Adrenal gland (tissue), 9 donors: ENCODE measurements at regions not wholly inside any gene's neighbourhood (a gene's known extent, or its start where the extent isn't known, plus 50 kb on each side); places are given as distances from the start of the nearest gene placed in this dataset.

Experiments
- DNase-seq, 7 donors: peaks; one replicate each; pipeline ENCODE4 v3.0.0-alpha.2; 2019 to 2020
- H3K27ac ChIP-seq, 5 donors: fragments of 200-600 bp; sonication (generic) in 4 of 5; 1 replicate in 3 of 5; 2 replicates in 2 of 5; pipeline versions ENCODE4 v1.5.1 to v1.8.0; 2016 to 2020; ENCODE audit warnings: mild to moderate bottlenecking in 1 of 5
- H3K27me3 ChIP-seq: fragments of 200-600 bp; 2 replicates; pipeline ENCODE4 v1.8.0; 2021
- H3K36me3 ChIP-seq, 2 donors: fragments of 200-600 bp; replicated peaks in 1 of 2; 1 replicate in 1 of 2; 2 replicates in 1 of 2; pipeline versions ENCODE4 v1.5.1 to v1.8.0; 2018 to 2022
- H3K4me1 ChIP-seq, 2 donors: fragments of 200-600 bp; replicated peaks in 1 of 2; 1 replicate in 1 of 2; 2 replicates in 1 of 2; pipeline versions ENCODE4 v1.5.1 to v1.8.0; 2018 to 2021
- H3K4me3 ChIP-seq, 4 donors: fragments of 200-600 bp; sonication (generic) in 3 of 4; one replicate each; pipeline ENCODE4 v1.5.1; 2016 to 2018
- H3K9me3 ChIP-seq, 3 donors: fragments of 200-600 bp; sonication (generic) in 1 of 3; replicated peaks in 1 of 3; 1 replicate in 2 of 3; 2 replicates in 1 of 3; pipeline versions ENCODE4 v1.5.1 to v1.8.0; 2016 to 2021
- POLR2A ChIP-seq, 2 donors: fragments of 450-650 bp; IDR thresholded peaks; one replicate each; pipeline ENCODE4 v1.6.1; 2017; ENCODE audit warnings: antibody characterized with exemption in 2 of 2, mild to moderate bottlenecking in 2 of 2, moderate library complexity in 1 of 2
- WGBS, 4 donors: extraction: QIAGEN DNeasy Blood & Tissue Kit in 2 of 4; methylation state at CpG; one replicate each; pipeline versions ENCODE4 v1.1.5 to v1.1.7; 2013 to 2017; 5-methylcytosine and 5-hydroxymethylcytosine counted together
- intact Hi-C, 2 donors: fragments of 100-400 bp; cut with DNase I; formaldehyde crosslinking; loops; one replicate each; pipeline versions ENCODE4 v1.14.1 to v1.15.0; 2022 to 2023
- TF ChIP-seq, protein P1 (sequence below), 6 experiments: fragments of 450-650 bp in 4 of 6; fragments of 200-600 bp in 2 of 6; sonication (generic) in 1 of 6; IDR thresholded peaks; 1 replicate in 5 of 6; 2 replicates in 1 of 6; pipeline versions ENCODE4 v1.5.1 to v1.8.0; 2016 to 2021; ENCODE audit warnings: antibody characterized with exemption in 6 of 6, mild to moderate bottlenecking in 2 of 6, moderate library complexity in 1 of 6
- donor health status: healthy with polysubstance abuse.
- donor health status: Bipolar disorder and iron deficiency.
- donor health status: DM: yes; HTN: yes; CAD: no.
- donor health status: DM: no; HTN: no; CAD: no.
- donor health status: DM: no; HTN: no; CAD: no.

GRCh38 chr1:199687321-199687720 lies 340.2 kb upstream of the NR5A2 start:
- 74 to 84% (median 79%) methylated on average over 4 of the region's 4 CpGs for WGBS, 4 donors
- TF ChIP-seq POLR2A (IDR thresholded peaks at IDR 0.05) = no peak
- TF ChIP-seq, protein P1, sequence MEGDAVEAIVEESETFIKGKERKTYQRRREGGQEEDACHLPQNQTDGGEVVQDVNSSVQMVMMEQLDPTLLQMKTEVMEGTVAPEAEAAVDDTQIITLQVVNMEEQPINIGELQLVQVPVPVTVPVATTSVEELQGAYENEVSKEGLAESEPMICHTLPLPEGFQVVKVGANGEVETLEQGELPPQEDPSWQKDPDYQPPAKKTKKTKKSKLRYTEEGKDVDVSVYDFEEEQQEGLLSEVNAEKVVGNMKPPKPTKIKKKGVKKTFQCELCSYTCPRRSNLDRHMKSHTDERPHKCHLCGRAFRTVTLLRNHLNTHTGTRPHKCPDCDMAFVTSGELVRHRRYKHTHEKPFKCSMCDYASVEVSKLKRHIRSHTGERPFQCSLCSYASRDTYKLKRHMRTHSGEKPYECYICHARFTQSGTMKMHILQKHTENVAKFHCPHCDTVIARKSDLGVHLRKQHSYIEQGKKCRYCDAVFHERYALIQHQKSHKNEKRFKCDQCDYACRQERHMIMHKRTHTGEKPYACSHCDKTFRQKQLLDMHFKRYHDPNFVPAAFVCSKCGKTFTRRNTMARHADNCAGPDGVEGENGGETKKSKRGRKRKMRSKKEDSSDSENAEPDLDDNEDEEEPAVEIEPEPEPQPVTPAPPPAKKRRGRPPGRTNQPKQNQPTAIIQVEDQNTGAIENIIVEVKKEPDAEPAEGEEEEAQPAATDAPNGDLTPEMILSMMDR (IDR thresholded peaks at IDR 0.05) = no peak
- Histone ChIP-seq H3K9me3 (no peaks in the 10 kb centered on the region), H3K4me1 (no peaks in the 10 kb centered on the region), H3K27ac (no peak overlapping the region), H3K27me3 (no peaks in the 10 kb centered on the region), H3K36me3 (no peaks in the 10 kb centered on the region), H3K4me3 (no peak overlapping the region)
- intact Hi-C loops = loop anchor here in 1 of 2 donors (10.0 kb wide), 1 partner anchor 797 kb away; no protein-coding TSS in a partner anchor
- DNase-seq = no peak

- Histone ChIP-seq H3K27ac (no peak overlapping the region), H3K4me1 (no peaks in the 10 kb centered on the region), H3K9me3 (no peaks in the 10 kb centered on the region), H3K27me3 (no peaks in the 10 kb centered on the region), H3K4me3 (no peak overlapping the region), H3K36me3 (no peaks in the 10 kb centered on the region)
- no peak for TF ChIP-seq POLR2A (IDR thresholded peaks at IDR 0.05)
- TF ChIP-seq, protein P1 (IDR thresholded peaks at IDR 0.05) = no peak
- WGBS, 4 donors = 42 to 49% (median 45%) methylated on average over 3 of the region's 3 CpGs
- intact Hi-C loops = loop anchor here in 1 of 2 donors (10.0 kb wide), 1 partner anchor 797 kb away; no protein-coding TSS in a partner anchor
- DNase-seq = no peak
Observed at GRCh38 chr1:199688133-199688676, 339.3 kb upstream of the NR5A2 start.

DNA sequence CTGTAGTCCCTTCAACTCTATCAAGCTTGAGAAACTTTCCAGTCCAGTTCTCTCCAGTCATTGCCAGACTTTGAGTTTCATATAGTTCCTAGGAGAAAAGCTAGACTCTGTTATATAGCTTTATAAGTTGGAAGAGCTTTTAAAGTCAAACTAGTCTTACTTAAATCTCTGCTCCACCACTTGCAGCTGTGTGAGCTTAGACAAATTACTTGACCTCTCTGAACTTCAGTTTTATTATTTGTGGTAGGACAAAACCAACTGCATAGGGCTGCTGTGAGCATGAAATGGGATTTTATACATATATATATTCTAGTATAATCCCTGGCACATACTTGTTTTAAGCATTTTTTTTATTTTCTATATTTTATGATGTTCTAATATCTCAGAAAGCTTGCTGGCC lies 338.7 kb upstream of the NR5A2 start:
- DNase-seq = no peak
- H3K9me3 ChIP-seq = no peaks in the 10 kb centered on the region
- intact Hi-C loops = loop anchor here in 1 of 2 donors (10.0 kb wide), 1 partner anchor 796 kb away; no protein-coding TSS in a partner anchor
- TF ChIP-seq, protein P1 (IDR thresholded peaks at IDR 0.05) = no peak
- TF ChIP-seq POLR2A (IDR thresholded peaks at IDR 0.05) = no peak
- H3K27ac ChIP-seq = no peak overlapping the region
- no peak overlapping the region for H3K4me3 ChIP-seq
- no peaks in the 10 kb centered on the region for H3K36me3 ChIP-seq
- H3K27me3 ChIP-seq = no peaks in the 10 kb centered on the region
- H3K4me1 ChIP-seq = no peaks in the 10 kb centered on the region

GRCh38 chr1:199690496-199690895 lies 337.0 kb upstream of the NR5A2 start:
- no peaks in the 10 kb centered on the region for H3K9me3 ChIP-seq
- DNase-seq = no peak
- H3K27me3 ChIP-seq = no peaks in the 10 kb centered on the region
- TF ChIP-seq, protein P1 (IDR thresholded peaks at IDR 0.05) = no peak
- TF ChIP-seq POLR2A (IDR thresholded peaks at IDR 0.05) = no peak
- no peak overlapping the region for H3K27ac ChIP-seq
- no peaks in the 10 kb centered on the region for H3K4me1 ChIP-seq
- H3K36me3 ChIP-seq = no peaks in the 10 kb centered on the region
- no peak overlapping the region for H3K4me3 ChIP-seq
- 31 to 55% (median 42%) methylated on average over 1 of the region's 1 CpG for WGBS, 4 donors
- intact Hi-C loops = no loop called here
